ENCODE measurements at regions not wholly inside any gene's neighbourhood (a gene's known extent, or its start where the extent isn't known, plus 50 kb on each side); places are given as distances from the start of the nearest gene placed in this dataset.

DNA sequence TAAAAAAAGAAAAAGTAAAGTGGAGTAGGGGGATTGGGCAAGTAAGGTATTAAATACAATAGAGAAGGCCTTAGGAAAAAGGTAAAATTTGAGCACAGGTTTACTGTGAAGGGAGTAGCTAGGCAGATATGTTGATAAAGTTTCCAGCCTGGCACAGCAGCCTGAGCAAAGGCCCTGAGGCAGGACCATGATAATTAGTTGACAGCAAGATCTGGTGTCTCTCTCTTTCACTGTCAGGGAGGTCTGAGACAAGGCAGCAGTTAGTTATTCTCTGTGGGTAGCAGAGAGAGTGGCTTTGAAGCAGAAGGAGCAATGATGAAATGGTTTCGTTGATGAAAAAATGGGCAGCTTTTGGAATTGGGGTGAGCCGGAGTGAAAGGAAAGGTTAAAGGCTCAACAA, 119.5 kb downstream of the KDR start:
- TF ChIP-seq, protein P1, sequence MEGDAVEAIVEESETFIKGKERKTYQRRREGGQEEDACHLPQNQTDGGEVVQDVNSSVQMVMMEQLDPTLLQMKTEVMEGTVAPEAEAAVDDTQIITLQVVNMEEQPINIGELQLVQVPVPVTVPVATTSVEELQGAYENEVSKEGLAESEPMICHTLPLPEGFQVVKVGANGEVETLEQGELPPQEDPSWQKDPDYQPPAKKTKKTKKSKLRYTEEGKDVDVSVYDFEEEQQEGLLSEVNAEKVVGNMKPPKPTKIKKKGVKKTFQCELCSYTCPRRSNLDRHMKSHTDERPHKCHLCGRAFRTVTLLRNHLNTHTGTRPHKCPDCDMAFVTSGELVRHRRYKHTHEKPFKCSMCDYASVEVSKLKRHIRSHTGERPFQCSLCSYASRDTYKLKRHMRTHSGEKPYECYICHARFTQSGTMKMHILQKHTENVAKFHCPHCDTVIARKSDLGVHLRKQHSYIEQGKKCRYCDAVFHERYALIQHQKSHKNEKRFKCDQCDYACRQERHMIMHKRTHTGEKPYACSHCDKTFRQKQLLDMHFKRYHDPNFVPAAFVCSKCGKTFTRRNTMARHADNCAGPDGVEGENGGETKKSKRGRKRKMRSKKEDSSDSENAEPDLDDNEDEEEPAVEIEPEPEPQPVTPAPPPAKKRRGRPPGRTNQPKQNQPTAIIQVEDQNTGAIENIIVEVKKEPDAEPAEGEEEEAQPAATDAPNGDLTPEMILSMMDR (IDR thresholded peaks at IDR 0.05; ENCODE audit: insufficient read depth, low read length, poor library complexity, severe bottlenecking), result no peak
- TF ChIP-seq EZH2phosphoT487 (conservative IDR thresholded peaks at IDR 0.05; ENCODE audit: low read length), result no peak

Measured in SU-DHL-6 (cell line).